ENCODE measurements at regions not wholly inside any gene's neighbourhood (a gene's known extent, or its start where the extent isn't known, plus 50 kb on each side); places are given as distances from the start of the nearest gene placed in this dataset.

- Mint-ChIP-seq H3K27ac (no peak overlapping the region), H3K4me3 (no peak overlapping the region), H3K27me3 (no peaks in the 10 kb centered on the region), H3K9me3 (ENCODE audit: low read depth) (no peaks in the 10 kb centered on the region), H3K4me1 (ENCODE audit: low read depth) (peaks cover 6% of the 10 kb centered on the region), H3K36me3 (no peaks in the 10 kb centered on the region)
Measured at GRCh38 chr12:107459641-107460040, 226.0 kb upstream of the PWP1 start.

GRCh38 chr12:107461222-107461975 is 224.2 kb upstream of the PWP1 start:
- Mint-ChIP-seq H3K4me3 (no peak overlapping the region), H3K9me3 (ENCODE audit: low read depth) (no peaks in the 10 kb centered on the region), H3K27ac (peak overlapping the region; percentile 55), H3K4me1 (ENCODE audit: low read depth) (peaks cover 17% of the 10 kb centered on the region), H3K27me3 (no peaks in the 10 kb centered on the region), H3K36me3 (no peaks in the 10 kb centered on the region)

GRCh38 chr12:107462428-107463332 is 222.9 kb upstream of the PWP1 start:
- Mint-ChIP-seq H3K27me3 (no peaks in the 10 kb centered on the region), H3K36me3 (no peaks in the 10 kb centered on the region), H3K9me3 (ENCODE audit: low read depth) (no peaks in the 10 kb centered on the region), H3K4me1 (ENCODE audit: low read depth) (peaks cover 25% of the 10 kb centered on the region), H3K4me3 (no peak overlapping the region), H3K27ac (no peak overlapping the region)

- H3K4me3 Mint-ChIP-seq, result no peak overlapping the region
- H3K27me3 Mint-ChIP-seq, result no peaks in the 10 kb centered on the region
- no peak overlapping the region for H3K27ac Mint-ChIP-seq
- no peaks in the 10 kb centered on the region for H3K36me3 Mint-ChIP-seq
- H3K4me1 Mint-ChIP-seq (ENCODE audit: low read depth), result peaks cover 40% of the 10 kb centered on the region
- no peaks in the 10 kb centered on the region for H3K9me3 Mint-ChIP-seq (ENCODE audit: low read depth)
Measured at GRCh38 chr12:107464644-107465043, 221.0 kb upstream of the PWP1 start.

- H3K27me3 Mint-ChIP-seq, result no peaks in the 10 kb centered on the region
- H3K4me3 Mint-ChIP-seq, result no peak overlapping the region
- no peak overlapping the region for H3K27ac Mint-ChIP-seq
- H3K4me1 Mint-ChIP-seq (ENCODE audit: low read depth), result peaks cover 40% of the 10 kb centered on the region
- no peaks in the 10 kb centered on the region for H3K9me3 Mint-ChIP-seq (ENCODE audit: low read depth)
- H3K36me3 Mint-ChIP-seq, result no peaks in the 10 kb centered on the region
Measured at GRCh38 chr12:107465625-107466024, 220.0 kb upstream of the PWP1 start.

GRCh38 chr12:107467716-107468115 is 217.9 kb upstream of the PWP1 start:
- H3K27me3 Mint-ChIP-seq, result no peaks in the 10 kb centered on the region
- H3K9me3 Mint-ChIP-seq (ENCODE audit: low read depth), result no peaks in the 10 kb centered on the region
- H3K36me3 Mint-ChIP-seq, result no peaks in the 10 kb centered on the region
- peaks cover 46% of the 10 kb centered on the region for H3K4me1 Mint-ChIP-seq (ENCODE audit: low read depth)
- no peak overlapping the region for H3K4me3 Mint-ChIP-seq
- H3K27ac Mint-ChIP-seq, result no peak overlapping the region

GRCh38 chr12:107468182-107468581 is 217.4 kb upstream of the PWP1 start:
- no peaks in the 10 kb centered on the region for H3K27me3 Mint-ChIP-seq
- H3K4me3 Mint-ChIP-seq, result peak overlapping the region; percentile 28
- H3K27ac Mint-ChIP-seq, result no peak overlapping the region
- no peaks in the 10 kb centered on the region for H3K36me3 Mint-ChIP-seq
- H3K9me3 Mint-ChIP-seq (ENCODE audit: low read depth), result no peaks in the 10 kb centered on the region
- peaks cover 49% of the 10 kb centered on the region for H3K4me1 Mint-ChIP-seq (ENCODE audit: low read depth)

GRCh38 chr12:107469011-107469410 is 216.6 kb upstream of the PWP1 start:
- Mint-ChIP-seq H3K36me3 (no peaks in the 10 kb centered on the region), H3K9me3 (ENCODE audit: low read depth) (no peaks in the 10 kb centered on the region), H3K27me3 (no peaks in the 10 kb centered on the region), H3K27ac (no peak overlapping the region), H3K4me1 (ENCODE audit: low read depth) (peaks cover 50% of the 10 kb centered on the region), H3K4me3 (no peak overlapping the region)

- Mint-ChIP-seq H3K4me1 (ENCODE audit: low read depth) (peaks cover 61% of the 10 kb centered on the region), H3K4me3 (no peak overlapping the region)
Measured at GRCh38 chr12:107470645-107471044, 215.0 kb upstream of the PWP1 start.

GRCh38 chr12:107472308-107472707 is 213.3 kb upstream of the PWP1 start:
- no peaks in the 10 kb centered on the region for H3K27me3 Mint-ChIP-seq

More at GRCh38 chr12:107470645-107471044, 215.0 kb upstream of the PWP1 start:
- H3K27me3 Mint-ChIP-seq, result no peaks in the 10 kb centered on the region
- H3K27ac Mint-ChIP-seq, result no peak overlapping the region
- no peaks in the 10 kb centered on the region for H3K36me3 Mint-ChIP-seq
- H3K9me3 Mint-ChIP-seq (ENCODE audit: low read depth), result no peaks in the 10 kb centered on the region

GRCh38 chr12:107474099-107474498 is 211.5 kb upstream of the PWP1 start:
- H3K4me3 Mint-ChIP-seq, result no peak overlapping the region
- no peaks in the 10 kb centered on the region for H3K9me3 Mint-ChIP-seq (ENCODE audit: low read depth)
- no peaks in the 10 kb centered on the region for H3K27me3 Mint-ChIP-seq
- H3K36me3 Mint-ChIP-seq, result no peaks in the 10 kb centered on the region
- H3K4me1 Mint-ChIP-seq (ENCODE audit: low read depth), result peaks cover 55% of the 10 kb centered on the region
- no peak overlapping the region for H3K27ac Mint-ChIP-seq

More at GRCh38 chr12:107472308-107472707, 213.3 kb upstream of the PWP1 start:
- Mint-ChIP-seq H3K4me3 (no peak overlapping the region), H3K27ac (no peak overlapping the region), H3K9me3 (ENCODE audit: low read depth) (no peaks in the 10 kb centered on the region), H3K4me1 (ENCODE audit: low read depth) (peaks cover 64% of the 10 kb centered on the region), H3K36me3 (no peaks in the 10 kb centered on the region)

- Mint-ChIP-seq H3K36me3 (no peaks in the 10 kb centered on the region), H3K9me3 (ENCODE audit: low read depth) (no peaks in the 10 kb centered on the region), H3K4me3 (no peak overlapping the region), H3K27me3 (no peaks in the 10 kb centered on the region), H3K4me1 (ENCODE audit: low read depth) (peaks cover 54% of the 10 kb centered on the region), H3K27ac (no peak overlapping the region)
Measured at GRCh38 chr12:107474639-107475539, 210.7 kb upstream of the PWP1 start.

GRCh38 chr12:107475900-107476299 is 209.7 kb upstream of the PWP1 start:
- Mint-ChIP-seq H3K36me3 (no peaks in the 10 kb centered on the region), H3K4me1 (ENCODE audit: low read depth) (peaks cover 58% of the 10 kb centered on the region), H3K4me3 (no peak overlapping the region), H3K27me3 (no peaks in the 10 kb centered on the region), H3K27ac (no peak overlapping the region), H3K9me3 (ENCODE audit: low read depth) (no peaks in the 10 kb centered on the region)

- no peak overlapping the region for H3K4me3 Mint-ChIP-seq
- no peaks in the 10 kb centered on the region for H3K36me3 Mint-ChIP-seq
- no peak overlapping the region for H3K27ac Mint-ChIP-seq
- H3K9me3 Mint-ChIP-seq (ENCODE audit: low read depth), result no peaks in the 10 kb centered on the region
- no peaks in the 10 kb centered on the region for H3K27me3 Mint-ChIP-seq
- peaks cover 55% of the 10 kb centered on the region for H3K4me1 Mint-ChIP-seq (ENCODE audit: low read depth)
Measured at GRCh38 chr12:107477018-107477417, 208.6 kb upstream of the PWP1 start.
